ENCODE measurements at regions not wholly inside any gene's neighbourhood (a gene's known extent, or its start where the extent isn't known, plus 50 kb on each side); places are given as distances from the start of the nearest gene placed in this dataset.

DNA sequence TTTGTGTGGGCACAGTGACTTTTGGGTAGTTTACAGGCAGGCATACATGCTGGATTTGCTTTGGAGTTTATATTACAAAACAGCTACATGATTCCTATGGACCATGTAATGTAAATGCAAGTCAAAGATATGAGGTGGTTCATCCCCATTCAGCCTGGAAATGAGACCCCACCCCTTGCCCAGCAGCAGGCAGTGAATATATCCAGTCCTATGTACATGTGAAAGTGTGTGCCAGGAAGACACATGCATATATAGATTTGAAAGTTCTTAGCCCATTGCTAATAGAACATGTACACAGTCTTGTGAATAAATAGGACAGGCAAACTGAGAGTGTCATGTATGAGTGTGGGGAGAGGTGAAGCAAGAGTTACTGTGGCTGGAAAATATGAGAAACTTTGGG, 65.3 kb downstream of the FZD1 start:
- Histone ChIP-seq H3K27ac (ENCODE audit: low read depth, low read length) (no peak overlapping the region), H4K20me1 (ENCODE audit: insufficient read depth) (no peaks in the 10 kb centered on the region), H3K79me2 (ENCODE audit: insufficient read depth, low read length) (no peaks in the 10 kb centered on the region), H3K27me3 (ENCODE audit: insufficient read depth, low read length) (0 out of 2 replicates have a peak, but pooled peaks cover 15% of the 10 kb centered on the region), H3K9me3 (ENCODE audit: control insufficient read depth in 1 of 2, insufficient read depth in 1 of 2, low read depth in 1 of 2, low read length in 2 of 2) (no peaks in the 10 kb centered on the region), H3K9ac (ENCODE audit: low read length) (no peak overlapping the region), H2AFZ (ENCODE audit: low read depth, low read length, poor library complexity, severe bottlenecking) (no peak overlapping the region), H3K9me2 (ENCODE audit: insufficient read depth) (no peaks in the 10 kb centered on the region), H3K4me3 (replicated peaks in 1 of 2; ENCODE audit: low read depth in 1 of 2, low read length in 2 of 2) (no peak overlapping the region), H3K4me2 (ENCODE audit: low read length) (no peak overlapping the region), H3K4me1 (ENCODE audit: control insufficient read depth in 1 of 2, insufficient read depth in 2 of 2, low read length in 2 of 2) (no peaks in the 10 kb centered on the region), H3K36me3 (ENCODE audit: control insufficient read depth in 1 of 2, insufficient read depth in 2 of 2, low read length in 2 of 2) (no peaks in the 10 kb centered on the region)
- intact Hi-C loops (cut with micrococcal nuclease): no loop called here
- no TSS peak for BruUV-seq (replicated peaks)
- ChIA-PET RAD21 (ENCODE audit: low non-redundant PET in 1 of 2, low total read pairs in 2 of 2, uncharacterized antibody in 2 of 2, unreplicated experiment in 2 of 2) (no interaction called here), CTCF (no interaction called here), POLR2A (no interaction called here)
- no peak for TF ChIP-seq JUND (IDR thresholded peaks at IDR 0.05)
- TF ChIP-seq SIN3A (IDR thresholded peaks at IDR 0.05; ENCODE audit: low read depth): no peak
- TF ChIP-seq EZH2phosphoT487 (IDR thresholded peaks at IDR 0.05; ENCODE audit: borderline replicate concordance): no peak
- no peak for TF ChIP-seq RAD21 (IDR thresholded peaks at IDR 0.05; ENCODE audit: low read depth)
- no peak for TF ChIP-seq ELF1 (IDR thresholded peaks at IDR 0.05; ENCODE audit: borderline replicate concordance, low read depth)
- no peak for TF ChIP-seq YY1 (IDR thresholded peaks at IDR 0.05; ENCODE audit: extremely low read depth, insufficient replicate concordance, low read depth, low read length)
- no peak for TF ChIP-seq EZH2 (IDR thresholded peaks at IDR 0.05)
- TF ChIP-seq SRF (IDR thresholded peaks at IDR 0.05; ENCODE audit: low read depth): no peak
- TF ChIP-seq, protein P1, sequence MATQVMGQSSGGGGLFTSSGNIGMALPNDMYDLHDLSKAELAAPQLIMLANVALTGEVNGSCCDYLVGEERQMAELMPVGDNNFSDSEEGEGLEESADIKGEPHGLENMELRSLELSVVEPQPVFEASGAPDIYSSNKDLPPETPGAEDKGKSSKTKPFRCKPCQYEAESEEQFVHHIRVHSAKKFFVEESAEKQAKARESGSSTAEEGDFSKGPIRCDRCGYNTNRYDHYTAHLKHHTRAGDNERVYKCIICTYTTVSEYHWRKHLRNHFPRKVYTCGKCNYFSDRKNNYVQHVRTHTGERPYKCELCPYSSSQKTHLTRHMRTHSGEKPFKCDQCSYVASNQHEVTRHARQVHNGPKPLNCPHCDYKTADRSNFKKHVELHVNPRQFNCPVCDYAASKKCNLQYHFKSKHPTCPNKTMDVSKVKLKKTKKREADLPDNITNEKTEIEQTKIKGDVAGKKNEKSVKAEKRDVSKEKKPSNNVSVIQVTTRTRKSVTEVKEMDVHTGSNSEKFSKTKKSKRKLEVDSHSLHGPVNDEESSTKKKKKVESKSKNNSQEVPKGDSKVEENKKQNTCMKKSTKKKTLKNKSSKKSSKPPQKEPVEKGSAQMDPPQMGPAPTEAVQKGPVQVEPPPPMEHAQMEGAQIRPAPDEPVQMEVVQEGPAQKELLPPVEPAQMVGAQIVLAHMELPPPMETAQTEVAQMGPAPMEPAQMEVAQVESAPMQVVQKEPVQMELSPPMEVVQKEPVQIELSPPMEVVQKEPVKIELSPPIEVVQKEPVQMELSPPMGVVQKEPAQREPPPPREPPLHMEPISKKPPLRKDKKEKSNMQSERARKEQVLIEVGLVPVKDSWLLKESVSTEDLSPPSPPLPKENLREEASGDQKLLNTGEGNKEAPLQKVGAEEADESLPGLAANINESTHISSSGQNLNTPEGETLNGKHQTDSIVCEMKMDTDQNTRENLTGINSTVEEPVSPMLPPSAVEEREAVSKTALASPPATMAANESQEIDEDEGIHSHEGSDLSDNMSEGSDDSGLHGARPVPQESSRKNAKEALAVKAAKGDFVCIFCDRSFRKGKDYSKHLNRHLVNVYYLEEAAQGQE (IDR thresholded peaks at IDR 0.05; ENCODE audit: low read depth): no peak
- no peak for TF ChIP-seq POLR2A (IDR thresholded peaks at IDR 0.05; ENCODE audit: borderline replicate concordance, extremely low read depth, insufficient read depth, insufficient read length)
- DNase-seq (ENCODE audit: low read depth, low spot score) (no peak), ATAC-seq (no peak)
